NB4 (cell line): ENCODE measurements at regions not wholly inside any gene's neighbourhood (a gene's known extent, or its start where the extent isn't known, plus 50 kb on each side); places are given as distances from the start of the nearest gene placed in this dataset.

Experiments
- DNase-seq: peaks from one replicate; pipeline ENCODE4 v3.0.0; 2010; ENCODE audit warnings: low read depth
- H3K4me3 ChIP-seq: one replicate; pipeline ENCODE4 v1.5.1; 2011; ENCODE audit warnings: mild to moderate bottlenecking, low read depth, low read length, moderate library complexity
- CTCF ChIP-seq: IDR thresholded peaks from one replicate; pipeline ENCODE4 v1.5.1; 2012; ENCODE audit warnings: low read depth, low read length
- MAX ChIP-seq: IDR thresholded peaks from 2 replicates; pipeline ENCODE4 v1.6.1; 2011; ENCODE audit warnings: low read depth, low read length
- MYC ChIP-seq: IDR thresholded peaks from 2 replicates; pipeline ENCODE4 v1.6.1; 2011; ENCODE audit warnings: low read depth, low read length
- POLR2A ChIP-seq: IDR thresholded peaks from 2 replicates; pipeline ENCODE4 v1.6.1; 2011; ENCODE audit warnings: mild to moderate bottlenecking; ENCODE audit not compliant: insufficient read length; ENCODE audit errors: extremely low read depth

GRCh38 chrX:124529786-124530185 is 183.4 kb downstream of the SH2D1A start:
- TF ChIP-seq CTCF: no peak
- TF ChIP-seq MAX: no peak
- TF ChIP-seq POLR2A: no peak
- TF ChIP-seq MYC: no peak
- no peak overlapping the region for H3K4me3 ChIP-seq
- no peak for DNase-seq

- TF ChIP-seq MAX: no peak
- TF ChIP-seq POLR2A: no peak
- no peak for TF ChIP-seq CTCF
- no peak for TF ChIP-seq MYC
- no peak for DNase-seq
- no peak overlapping the region for H3K4me3 ChIP-seq
These were observed 184.4 kb downstream of the SH2D1A start for GRCh38 chrX:124530803-124531202.

- TF ChIP-seq POLR2A (no peak), MYC (no peak), CTCF (no peak), MAX (no peak)
These were observed 188.2 kb downstream of the SH2D1A start for GRCh38 chrX:124534536-124534935.

GRCh38 chrX:124540474-124540873 is 194.1 kb downstream of the SH2D1A start:
- H3K4me3 ChIP-seq: no peak overlapping the region
- no peak for DNase-seq
- no peak for TF ChIP-seq CTCF
- TF ChIP-seq POLR2A: no peak
- no peak for TF ChIP-seq MAX
- TF ChIP-seq MYC: no peak

More at GRCh38 chrX:124534536-124534935, 188.2 kb downstream of the SH2D1A start:
- DNase-seq: no peak
- H3K4me3 ChIP-seq: no peak overlapping the region

GRCh38 chrX:124548571-124548970 is 202.2 kb downstream of the SH2D1A start:
- H3K4me3 ChIP-seq: no peak overlapping the region
- no peak for TF ChIP-seq CTCF
- TF ChIP-seq MYC: no peak
- TF ChIP-seq POLR2A: no peak
- TF ChIP-seq MAX: no peak
- no peak for DNase-seq

GRCh38 chrX:124555036-124555595 is 208.8 kb downstream of the SH2D1A start:
- DNase-seq: no peak
- TF ChIP-seq MYC (no peak), CTCF (no peak), MAX (no peak), POLR2A (no peak)
- no peak overlapping the region for H3K4me3 ChIP-seq
